Activated naive CD8-positive, alpha-beta T cell (primary cell): ENCODE measurements at regions not wholly inside any gene's neighbourhood (a gene's known extent, or its start where the extent isn't known, plus 50 kb on each side); places are given as distances from the start of the nearest gene placed in this dataset.
"Not testable (repeated sequence)": the region's sequence is repeated elsewhere in the genome, so short reads cannot be mapped to it uniquely, and the experiment has no call there.

Experiments
- H3K27ac Mint-ChIP-seq: one replicate; pipeline ENCODE4 v1.8.0; 2021; ENCODE audit warnings: mixed read lengths
- H3K27me3 Mint-ChIP-seq: one replicate; pipeline ENCODE4 v1.8.0; 2021; ENCODE audit warnings: mixed read lengths
- H3K36me3 Mint-ChIP-seq: one replicate; pipeline ENCODE4 v1.8.0; 2021; ENCODE audit warnings: mixed read lengths
- H3K4me1 Mint-ChIP-seq: one replicate; pipeline ENCODE4 v1.8.0; 2021; ENCODE audit warnings: low read depth, mixed read lengths
- H3K4me3 Mint-ChIP-seq: one replicate; pipeline ENCODE4 v1.8.0; 2021; ENCODE audit warnings: mild to moderate bottlenecking, mixed read lengths
- H3K9me3 Mint-ChIP-seq: one replicate; pipeline ENCODE4 v1.8.0; 2021; ENCODE audit warnings: low read depth, mixed read lengths

DNA sequence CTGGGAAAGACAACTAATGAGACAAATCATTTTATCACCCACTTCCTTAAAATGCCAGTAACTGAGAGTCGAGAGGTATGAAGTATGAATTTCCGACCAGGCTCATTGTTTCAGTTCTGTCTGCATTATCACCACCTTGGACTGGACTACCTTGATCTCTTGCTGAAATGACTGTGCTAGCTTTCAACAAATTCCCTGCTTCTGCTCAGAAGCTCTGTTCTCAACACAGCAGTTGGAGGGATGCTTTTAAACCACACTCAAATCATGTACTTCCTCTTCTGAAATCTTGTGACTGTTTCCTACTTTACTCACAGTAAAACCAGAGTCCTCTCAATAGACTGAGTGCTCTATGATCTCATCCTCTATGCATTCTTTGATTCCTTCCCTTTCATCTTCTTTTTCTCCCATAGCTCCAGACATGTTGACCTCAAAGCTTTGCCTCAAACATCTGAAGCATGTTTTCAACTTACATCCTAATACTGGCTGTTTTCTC lies 195.8 kb downstream of the KCNJ2 start:
- H3K4me3 Mint-ChIP-seq, result no peak overlapping the region
- no peaks in the 10 kb centered on the region for H3K9me3 Mint-ChIP-seq
- H3K27me3 Mint-ChIP-seq, result peaks cover 7% of the 10 kb centered on the region
- no peaks in the 10 kb centered on the region for H3K4me1 Mint-ChIP-seq
- H3K36me3 Mint-ChIP-seq, result no peaks in the 10 kb centered on the region
- no peak overlapping the region for H3K27ac Mint-ChIP-seq

DNA sequence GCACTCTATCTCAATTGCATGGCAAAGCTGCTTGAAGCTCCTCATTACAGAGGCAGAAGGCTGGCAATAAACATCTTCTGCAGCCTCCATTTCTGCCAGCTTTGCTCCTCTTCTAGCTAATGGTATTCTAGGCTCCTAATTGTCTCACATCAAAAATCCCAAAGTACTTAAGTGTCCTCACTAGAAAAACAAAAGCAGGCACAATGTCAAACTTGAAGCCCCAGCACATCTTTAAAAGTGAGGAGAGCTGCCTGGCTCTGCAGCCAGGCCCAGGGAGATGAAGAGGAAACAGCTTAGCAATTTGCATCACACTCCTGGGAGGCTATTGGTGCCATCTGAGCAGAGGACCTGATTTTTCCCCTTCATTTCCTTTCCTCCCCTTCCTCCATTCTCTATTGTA lies 197.1 kb downstream of the KCNJ2 start:
- no peaks in the 10 kb centered on the region for H3K36me3 Mint-ChIP-seq
- no peaks in the 10 kb centered on the region for H3K4me1 Mint-ChIP-seq
- no peak overlapping the region for H3K4me3 Mint-ChIP-seq
- peaks cover 7% of the 10 kb centered on the region for H3K27me3 Mint-ChIP-seq
- no peaks in the 10 kb centered on the region for H3K9me3 Mint-ChIP-seq
- H3K27ac Mint-ChIP-seq, result no peak overlapping the region

DNA sequence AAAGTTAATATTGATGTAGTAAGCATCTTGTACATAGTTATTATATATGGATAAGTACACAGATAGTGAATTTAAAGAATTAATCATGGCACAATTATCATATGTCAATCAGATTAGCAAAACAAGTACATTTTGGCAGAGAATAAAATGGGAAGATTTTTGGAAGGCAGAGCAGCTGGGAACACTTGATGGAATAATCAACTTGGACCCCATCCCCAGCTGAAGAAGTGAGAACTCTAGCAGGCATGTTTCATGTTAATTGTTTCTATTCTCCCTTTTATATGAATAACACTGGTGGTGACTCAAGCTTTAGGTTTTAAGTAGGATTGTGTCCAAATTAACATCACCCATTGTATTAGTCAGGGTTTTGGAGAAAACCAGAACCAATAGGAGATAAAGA lies 198.7 kb downstream of the KCNJ2 start:
- H3K36me3 Mint-ChIP-seq, result no peaks in the 10 kb centered on the region
- no peak overlapping the region for H3K4me3 Mint-ChIP-seq
- H3K27me3 Mint-ChIP-seq, result peaks cover 7% of the 10 kb centered on the region
- H3K27ac Mint-ChIP-seq, result no peak overlapping the region
- H3K4me1 Mint-ChIP-seq, result no peaks in the 10 kb centered on the region
- H3K9me3 Mint-ChIP-seq, result no peaks in the 10 kb centered on the region

DNA sequence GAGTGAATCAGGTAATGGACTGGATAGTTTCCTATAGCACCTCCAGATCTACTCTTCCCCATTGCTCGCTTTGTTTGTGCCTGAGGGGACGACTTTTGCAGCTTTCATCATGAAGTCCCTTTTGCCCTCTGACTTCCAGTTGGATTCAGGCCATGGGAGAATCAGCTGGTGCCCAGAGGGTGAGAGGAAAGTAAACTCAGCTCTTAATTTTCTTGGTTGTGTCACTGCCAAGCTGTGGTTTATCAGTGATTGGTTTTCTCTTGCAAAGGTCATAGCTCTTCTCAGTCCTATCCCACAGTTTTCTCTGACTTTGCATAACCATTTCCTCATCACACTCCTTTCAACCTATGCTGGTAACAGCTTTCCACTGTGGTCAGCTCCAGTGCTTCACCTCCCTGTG lies 200.1 kb downstream of the KCNJ2 start:
- no peak overlapping the region for H3K27ac Mint-ChIP-seq
- H3K9me3 Mint-ChIP-seq, result no peaks in the 10 kb centered on the region
- H3K4me1 Mint-ChIP-seq, result no peaks in the 10 kb centered on the region
- H3K36me3 Mint-ChIP-seq, result no peaks in the 10 kb centered on the region
- H3K27me3 Mint-ChIP-seq, result peaks cover 3% of the 10 kb centered on the region
- H3K4me3 Mint-ChIP-seq, result no peak overlapping the region

DNA sequence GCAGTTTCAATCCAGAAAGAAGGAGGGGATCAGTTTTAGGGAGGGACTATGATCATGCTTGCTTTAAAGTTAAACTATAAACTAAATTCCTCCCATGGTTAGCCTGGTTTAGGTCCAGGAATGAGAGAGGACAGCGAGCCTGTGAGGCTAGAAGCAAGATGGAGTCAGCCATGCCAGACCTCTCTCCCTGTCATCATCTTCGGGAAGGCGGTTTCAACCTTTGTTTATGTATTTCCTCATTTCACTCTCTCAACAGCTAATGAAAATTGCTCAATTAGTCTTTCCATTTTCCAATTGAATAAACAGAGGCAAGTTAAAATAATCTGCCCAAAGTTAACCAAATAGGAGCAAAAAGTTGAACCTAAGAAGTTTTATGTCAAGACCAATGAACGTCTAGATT lies 201.5 kb downstream of the KCNJ2 start:
- H3K4me3 Mint-ChIP-seq, result no peak overlapping the region
- H3K36me3 Mint-ChIP-seq, result no peaks in the 10 kb centered on the region
- H3K27ac Mint-ChIP-seq, result no peak overlapping the region
- peaks cover 3% of the 10 kb centered on the region for H3K27me3 Mint-ChIP-seq
- H3K9me3 Mint-ChIP-seq, result no peaks in the 10 kb centered on the region
- H3K4me1 Mint-ChIP-seq, result no peaks in the 10 kb centered on the region

DNA sequence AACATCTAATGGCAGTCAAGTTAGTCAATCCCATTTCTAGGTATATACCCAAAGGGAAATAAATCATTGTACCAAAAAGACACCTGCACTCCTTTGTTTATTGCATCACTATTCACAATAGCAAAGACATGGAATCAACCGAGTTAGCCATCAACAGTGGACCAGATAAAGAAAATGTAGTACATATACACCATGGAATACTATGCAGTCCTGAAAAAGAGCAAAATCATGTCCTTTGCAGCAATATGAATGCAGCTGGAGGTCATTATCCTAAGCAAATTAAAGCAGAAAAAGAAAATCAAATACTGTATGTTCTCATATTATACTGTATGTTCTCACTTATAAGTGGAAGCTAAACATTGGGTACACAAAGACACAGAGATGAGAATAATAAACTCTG lies 204.0 kb downstream of the KCNJ2 start:
- Mint-ChIP-seq H3K4me3 (no peak overlapping the region), H3K9me3 (no peaks in the 10 kb centered on the region), H3K27ac (no peak overlapping the region), H3K36me3 (no peaks in the 10 kb centered on the region), H3K4me1 (no peaks in the 10 kb centered on the region), H3K27me3 (peaks cover 1% of the 10 kb centered on the region)

DNA sequence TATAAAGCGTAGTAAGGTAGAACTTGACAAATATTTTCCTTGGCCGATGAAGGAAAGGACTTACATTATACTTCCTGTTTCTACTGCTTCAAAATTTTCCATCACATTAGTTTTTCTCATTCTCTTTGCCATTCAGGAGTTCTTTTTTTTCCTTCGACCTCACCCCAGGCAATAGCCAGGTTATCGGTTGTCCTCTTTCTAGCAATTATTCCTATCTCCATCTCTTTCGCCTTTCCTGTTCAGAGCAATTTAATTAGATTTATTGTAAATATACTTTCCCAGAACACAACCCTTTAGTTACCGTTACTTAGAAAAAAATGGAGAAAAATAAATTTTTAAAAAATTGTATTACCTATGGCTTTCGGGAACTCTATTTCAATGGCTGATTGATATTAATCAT lies 205.2 kb downstream of the KCNJ2 start:
- no peaks in the 10 kb centered on the region for H3K9me3 Mint-ChIP-seq
- no peaks in the 10 kb centered on the region for H3K36me3 Mint-ChIP-seq
- no peak overlapping the region for H3K4me3 Mint-ChIP-seq
- H3K4me1 Mint-ChIP-seq, result no peaks in the 10 kb centered on the region
- no peak overlapping the region for H3K27ac Mint-ChIP-seq
- peaks cover 1% of the 10 kb centered on the region for H3K27me3 Mint-ChIP-seq

DNA sequence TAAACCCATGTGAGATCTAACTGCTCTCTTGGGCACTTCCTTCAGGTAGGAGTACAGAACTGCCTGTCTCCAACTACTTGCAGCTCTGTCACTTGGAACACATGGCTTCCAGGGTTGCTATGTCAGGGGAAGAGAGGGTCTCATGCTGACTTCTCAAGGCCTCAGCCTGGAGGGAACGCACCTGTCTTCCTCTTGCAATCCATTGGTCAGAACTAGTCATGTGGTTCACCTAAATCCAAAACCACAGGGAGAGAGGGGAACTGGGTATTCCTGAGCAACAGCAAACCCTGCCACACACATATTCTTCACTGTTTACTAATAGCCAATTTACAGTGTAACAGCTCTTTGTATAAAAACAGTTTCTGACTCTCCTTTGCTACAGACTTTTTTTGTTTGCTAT lies 206.1 kb downstream of the KCNJ2 start:
- H3K4me1 Mint-ChIP-seq, result no peaks in the 10 kb centered on the region
- no peak overlapping the region for H3K27ac Mint-ChIP-seq
- H3K4me3 Mint-ChIP-seq, result no peak overlapping the region
- H3K36me3 Mint-ChIP-seq, result no peaks in the 10 kb centered on the region
- H3K9me3 Mint-ChIP-seq, result no peaks in the 10 kb centered on the region
- no peaks in the 10 kb centered on the region for H3K27me3 Mint-ChIP-seq

DNA sequence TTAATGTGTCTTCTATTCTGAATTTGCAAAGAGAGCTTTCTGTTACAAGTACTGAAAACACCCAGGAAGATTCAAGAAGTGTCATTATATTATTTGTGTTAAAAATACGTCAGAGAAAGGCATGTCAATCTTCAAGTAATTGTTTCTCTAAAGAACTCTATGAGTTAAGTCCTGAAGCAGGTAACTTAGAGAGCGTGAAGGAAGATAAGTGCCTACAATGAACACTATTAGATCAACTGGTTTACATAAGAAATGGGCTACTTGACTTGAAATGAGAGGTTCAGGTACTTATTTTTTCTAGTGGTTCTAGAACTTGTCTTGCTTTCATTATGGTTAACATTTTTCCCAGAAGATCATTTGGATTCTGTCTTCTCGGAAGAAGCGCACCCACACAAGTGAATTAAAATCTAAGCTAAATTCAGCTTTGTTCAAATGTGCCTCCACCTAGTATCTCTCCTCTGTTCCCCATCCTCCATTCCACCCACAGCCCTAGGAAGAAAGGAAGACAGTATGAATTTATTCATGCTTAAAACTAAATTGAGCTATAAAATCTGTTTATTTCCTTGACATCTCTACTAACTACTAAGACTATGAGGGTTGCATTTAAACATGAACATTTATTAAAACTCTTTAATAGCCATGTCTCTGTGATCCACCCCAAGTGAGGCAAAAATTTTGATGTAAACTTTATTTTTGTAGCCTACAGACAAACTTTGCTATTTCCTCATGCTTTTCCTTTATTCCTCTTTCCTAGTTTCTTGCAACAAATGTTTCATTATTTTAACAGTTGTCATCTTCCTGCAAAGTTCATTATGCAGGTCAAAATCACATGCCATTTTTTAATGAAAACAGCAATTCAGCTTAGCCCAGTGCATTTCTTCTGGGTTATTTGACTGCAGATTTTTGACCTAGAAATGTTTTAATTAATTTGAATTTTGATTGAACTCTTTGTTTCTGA lies 206.8 kb downstream of the KCNJ2 start:
- H3K27me3 Mint-ChIP-seq, result no peaks in the 10 kb centered on the region
- no peak overlapping the region for H3K27ac Mint-ChIP-seq
- no peaks in the 10 kb centered on the region for H3K36me3 Mint-ChIP-seq
- H3K4me3 Mint-ChIP-seq, result no peak overlapping the region
- no peaks in the 10 kb centered on the region for H3K9me3 Mint-ChIP-seq
- no peaks in the 10 kb centered on the region for H3K4me1 Mint-ChIP-seq

DNA sequence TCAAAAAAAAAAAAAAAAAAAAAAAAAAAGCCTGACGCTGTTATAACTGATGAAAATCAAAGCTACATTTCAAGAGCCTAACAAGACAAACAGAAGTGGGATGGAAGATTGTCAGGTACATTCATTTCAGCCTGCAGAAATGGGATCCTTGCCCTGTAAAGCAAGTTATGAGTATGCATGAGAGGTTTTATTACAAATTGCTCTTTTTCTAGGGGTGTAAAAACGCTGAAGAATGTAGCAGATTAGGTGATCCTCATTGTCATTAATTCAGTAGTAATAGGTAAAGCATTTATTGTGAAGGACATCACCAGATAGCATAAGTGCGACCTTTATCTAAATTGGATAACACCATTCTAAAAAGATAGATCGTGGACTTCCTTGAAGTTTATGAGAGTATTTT lies 208.3 kb downstream of the KCNJ2 start:
- no peaks in the 10 kb centered on the region for H3K9me3 Mint-ChIP-seq
- no peak overlapping the region for H3K27ac Mint-ChIP-seq
- H3K4me3 Mint-ChIP-seq, result no peak overlapping the region
- H3K36me3 Mint-ChIP-seq, result no peaks in the 10 kb centered on the region
- no peaks in the 10 kb centered on the region for H3K4me1 Mint-ChIP-seq
- peaks cover 2% of the 10 kb centered on the region for H3K27me3 Mint-ChIP-seq

DNA sequence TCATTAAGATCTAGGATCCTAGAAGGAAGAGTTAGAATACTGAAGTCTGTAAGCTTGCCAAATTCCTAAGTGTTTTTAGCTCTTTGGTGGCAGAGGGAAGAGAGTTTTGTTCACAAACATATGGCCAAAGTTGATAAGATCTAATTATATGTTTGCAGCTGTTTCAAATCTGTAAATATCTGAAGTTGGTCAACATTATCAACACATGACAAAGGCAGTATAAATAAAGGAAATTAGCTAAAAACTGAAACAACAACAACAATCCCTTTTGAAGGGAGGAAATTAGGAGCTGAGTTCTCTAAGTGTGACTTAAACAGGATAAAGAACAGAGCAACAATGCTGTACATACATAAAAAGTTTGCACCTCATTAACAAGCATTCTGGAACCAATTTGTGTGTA lies 208.7 kb downstream of the KCNJ2 start:
- no peaks in the 10 kb centered on the region for H3K36me3 Mint-ChIP-seq
- no peak overlapping the region for H3K4me3 Mint-ChIP-seq
- no peaks in the 10 kb centered on the region for H3K9me3 Mint-ChIP-seq
- no peaks in the 10 kb centered on the region for H3K4me1 Mint-ChIP-seq
- no peak overlapping the region for H3K27ac Mint-ChIP-seq
- peaks cover 2% of the 10 kb centered on the region for H3K27me3 Mint-ChIP-seq

DNA sequence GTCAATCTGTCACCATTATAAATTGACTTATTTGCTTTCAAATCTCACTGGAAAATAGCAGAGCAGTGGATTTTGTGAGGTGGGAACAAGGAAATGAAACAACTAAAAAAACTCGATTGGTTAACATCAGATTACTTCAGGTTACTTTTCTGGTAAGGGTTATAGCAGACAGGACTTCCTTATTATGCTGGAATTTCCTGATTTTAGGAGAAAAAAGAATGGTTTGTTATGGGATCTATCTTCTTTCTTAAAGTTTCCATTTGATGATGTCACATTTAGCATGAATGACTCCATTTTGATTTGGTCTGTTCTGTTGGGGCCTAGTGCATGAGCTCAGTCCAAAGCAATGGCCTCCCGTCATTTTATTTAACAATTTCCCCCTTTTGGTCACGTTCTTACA lies 210.6 kb downstream of the KCNJ2 start:
- H3K27ac Mint-ChIP-seq, result no peak overlapping the region
- peaks cover 2% of the 10 kb centered on the region for H3K27me3 Mint-ChIP-seq
- H3K4me1 Mint-ChIP-seq, result no peaks in the 10 kb centered on the region
- no peaks in the 10 kb centered on the region for H3K9me3 Mint-ChIP-seq
- no peaks in the 10 kb centered on the region for H3K36me3 Mint-ChIP-seq
- H3K4me3 Mint-ChIP-seq, result no peak overlapping the region

DNA sequence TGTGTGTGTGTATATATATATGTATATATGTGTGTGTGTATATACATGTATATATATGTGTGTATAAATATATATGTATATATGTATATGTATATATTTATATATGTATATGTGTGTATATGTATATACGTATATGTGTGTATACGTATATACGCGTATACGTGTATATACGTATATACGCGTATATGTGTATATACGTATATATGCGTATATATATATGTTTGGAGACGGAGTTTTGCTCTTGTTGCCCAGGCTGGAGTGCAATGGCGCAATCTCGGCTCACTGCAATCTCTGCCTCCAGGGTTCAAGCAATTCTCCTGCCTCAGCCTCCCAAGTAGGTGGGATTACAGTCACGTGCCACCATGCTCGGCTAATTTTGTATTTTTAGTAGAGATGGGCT lies 212.6 kb downstream of the KCNJ2 start:
- H3K9me3 Mint-ChIP-seq, H3K4me3 Mint-ChIP-seq, H3K27me3 Mint-ChIP-seq, H3K27ac Mint-ChIP-seq, H3K4me1 Mint-ChIP-seq, H3K36me3 Mint-ChIP-seq: not testable (repeated sequence)

DNA sequence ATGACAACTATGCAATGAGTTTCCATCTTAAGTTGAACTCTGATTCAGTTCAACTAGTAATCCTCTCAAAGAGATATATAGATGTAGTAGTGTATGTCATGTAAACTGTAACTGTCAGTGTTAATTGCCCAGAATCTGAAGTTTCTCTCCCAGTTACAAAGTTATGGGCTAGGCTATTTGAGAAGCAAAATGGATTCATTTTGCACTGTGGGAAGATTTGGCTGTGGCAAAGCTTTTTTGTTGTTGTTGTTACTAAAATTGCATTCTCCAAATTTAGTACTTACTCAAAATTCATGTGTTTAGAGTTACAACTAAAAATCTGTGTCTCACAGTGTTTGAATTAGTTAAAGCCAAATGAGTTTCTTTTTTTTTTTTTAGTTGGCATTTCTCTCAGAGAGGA lies 219.0 kb downstream of the KCNJ2 start:
- Mint-ChIP-seq H3K27me3 (no peaks in the 10 kb centered on the region), H3K4me3 (no peak overlapping the region), H3K9me3 (no peaks in the 10 kb centered on the region), H3K27ac (no peak overlapping the region), H3K36me3 (no peaks in the 10 kb centered on the region), H3K4me1 (no peaks in the 10 kb centered on the region)

DNA sequence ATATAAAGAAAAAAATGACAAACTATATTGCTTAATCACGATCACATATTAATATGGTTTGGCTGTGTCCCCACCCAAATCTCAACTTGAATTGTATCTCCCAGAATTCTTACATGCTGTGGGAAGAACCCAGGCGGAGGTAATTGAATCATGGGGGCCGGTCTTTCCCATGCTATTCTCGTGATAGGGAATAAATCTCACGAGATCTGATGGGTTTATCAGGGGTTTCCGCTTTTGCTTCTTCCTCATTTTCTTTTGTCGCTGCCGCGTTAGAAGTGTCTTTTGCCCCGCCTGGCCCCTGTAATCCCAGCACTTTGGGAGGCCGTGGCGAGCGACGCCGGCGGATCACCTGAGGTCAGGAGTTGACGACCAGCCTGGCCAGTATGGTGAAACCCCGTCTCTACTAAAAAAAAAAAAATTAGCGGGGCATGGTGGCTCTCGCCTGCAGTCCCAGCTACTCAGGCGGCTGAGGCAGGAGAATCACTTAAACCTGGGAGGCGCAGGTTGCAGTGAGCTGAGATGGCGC lies 220.0 kb downstream of the KCNJ2 start:
- H3K27me3 Mint-ChIP-seq, H3K36me3 Mint-ChIP-seq, H3K4me1 Mint-ChIP-seq, H3K27ac Mint-ChIP-seq, H3K4me3 Mint-ChIP-seq, H3K9me3 Mint-ChIP-seq: not testable (repeated sequence)

DNA sequence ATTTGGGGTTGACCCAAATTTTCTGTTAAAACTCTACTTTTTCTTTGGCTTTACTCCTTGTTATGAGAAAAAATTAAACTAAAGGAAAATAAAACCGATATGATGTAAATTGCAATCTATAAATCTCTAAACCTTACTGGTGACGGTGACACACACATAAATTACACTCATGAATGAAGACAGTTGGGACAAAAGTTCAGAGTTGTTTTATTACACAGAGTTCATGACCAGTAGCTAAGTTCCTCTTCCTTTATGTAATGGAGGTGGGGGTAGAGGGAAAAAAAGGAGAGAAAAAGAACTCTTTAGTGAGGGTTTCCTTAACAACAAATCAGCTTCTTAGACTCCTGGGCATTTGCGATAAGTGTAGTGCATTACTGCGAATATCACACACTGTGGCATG lies 220.7 kb downstream of the KCNJ2 start:
- Mint-ChIP-seq H3K27ac (no peak overlapping the region), H3K4me3 (no peak overlapping the region), H3K27me3 (no peaks in the 10 kb centered on the region), H3K4me1 (no peaks in the 10 kb centered on the region), H3K9me3 (no peaks in the 10 kb centered on the region), H3K36me3 (no peaks in the 10 kb centered on the region)
